ENCODE measurements at regions not wholly inside any gene's neighbourhood (a gene's known extent, or its start where the extent isn't known, plus 50 kb on each side); places are given as distances from the start of the nearest gene placed in this dataset.
A peak's percentile ranks its signal among the peaks of the same experiment; 100 is the strongest.
"Not testable (repeated sequence)": the region's sequence is repeated elsewhere in the genome, so short reads cannot be mapped to it uniquely, and the experiment has no call there.

DNA sequence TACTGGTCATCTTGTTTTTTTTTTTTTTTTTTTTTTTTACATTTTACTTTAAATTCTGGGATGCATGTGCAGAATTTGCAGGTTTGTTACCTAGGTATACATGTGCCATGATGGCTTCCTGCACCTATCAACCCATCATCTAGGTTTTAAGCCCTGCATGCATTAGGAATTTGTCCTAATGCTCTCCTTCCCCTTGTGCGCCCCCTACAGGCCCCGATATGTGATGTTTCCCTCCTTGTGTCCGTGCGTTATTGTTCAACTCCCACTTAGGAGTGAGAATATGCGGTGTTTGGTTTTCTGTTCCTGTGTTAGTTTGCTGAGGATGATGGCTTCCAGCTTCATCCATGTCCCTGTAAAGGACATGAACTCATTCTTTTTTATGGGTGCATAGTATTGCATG, 249.6 kb upstream of the SLC16A7 start:
- H4K20me1 ChIP-seq (ENCODE audit: insufficient read depth, low read length, poor library complexity, severe bottlenecking); H3K9me3 ChIP-seq (ENCODE audit: insufficient read depth, low read depth, low read length); H3K27me3 ChIP-seq (ENCODE audit: insufficient read depth, low read length, poor library complexity, severe bottlenecking); H3K36me3 ChIP-seq (ENCODE audit: insufficient read depth, low read length); H3F3A ChIP-seq (ENCODE audit: low read depth); H3K4me3 ChIP-seq (ENCODE audit: low read length, poor library complexity, severe bottlenecking); H3K4me2 ChIP-seq (ENCODE audit: low read depth, low read length, poor library complexity, severe bottlenecking); H3K9ac ChIP-seq (ENCODE audit: low read depth, low read length, poor library complexity, severe bottlenecking); H2AFZ ChIP-seq (ENCODE audit: low read length); H3K9me2 ChIP-seq (replicated peaks; ENCODE audit: low read depth, low read length); H3K79me2 ChIP-seq (ENCODE audit: insufficient read depth, low read length); H3K4me1 ChIP-seq (ENCODE audit: insufficient read depth, low read length, poor library complexity, severe bottlenecking): not testable (repeated sequence)
- TF ChIP-seq, protein P1, sequence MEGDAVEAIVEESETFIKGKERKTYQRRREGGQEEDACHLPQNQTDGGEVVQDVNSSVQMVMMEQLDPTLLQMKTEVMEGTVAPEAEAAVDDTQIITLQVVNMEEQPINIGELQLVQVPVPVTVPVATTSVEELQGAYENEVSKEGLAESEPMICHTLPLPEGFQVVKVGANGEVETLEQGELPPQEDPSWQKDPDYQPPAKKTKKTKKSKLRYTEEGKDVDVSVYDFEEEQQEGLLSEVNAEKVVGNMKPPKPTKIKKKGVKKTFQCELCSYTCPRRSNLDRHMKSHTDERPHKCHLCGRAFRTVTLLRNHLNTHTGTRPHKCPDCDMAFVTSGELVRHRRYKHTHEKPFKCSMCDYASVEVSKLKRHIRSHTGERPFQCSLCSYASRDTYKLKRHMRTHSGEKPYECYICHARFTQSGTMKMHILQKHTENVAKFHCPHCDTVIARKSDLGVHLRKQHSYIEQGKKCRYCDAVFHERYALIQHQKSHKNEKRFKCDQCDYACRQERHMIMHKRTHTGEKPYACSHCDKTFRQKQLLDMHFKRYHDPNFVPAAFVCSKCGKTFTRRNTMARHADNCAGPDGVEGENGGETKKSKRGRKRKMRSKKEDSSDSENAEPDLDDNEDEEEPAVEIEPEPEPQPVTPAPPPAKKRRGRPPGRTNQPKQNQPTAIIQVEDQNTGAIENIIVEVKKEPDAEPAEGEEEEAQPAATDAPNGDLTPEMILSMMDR (conservative IDR thresholded peaks at IDR 0.05; ENCODE audit: low read length) = peak; percentile 47

DNA sequence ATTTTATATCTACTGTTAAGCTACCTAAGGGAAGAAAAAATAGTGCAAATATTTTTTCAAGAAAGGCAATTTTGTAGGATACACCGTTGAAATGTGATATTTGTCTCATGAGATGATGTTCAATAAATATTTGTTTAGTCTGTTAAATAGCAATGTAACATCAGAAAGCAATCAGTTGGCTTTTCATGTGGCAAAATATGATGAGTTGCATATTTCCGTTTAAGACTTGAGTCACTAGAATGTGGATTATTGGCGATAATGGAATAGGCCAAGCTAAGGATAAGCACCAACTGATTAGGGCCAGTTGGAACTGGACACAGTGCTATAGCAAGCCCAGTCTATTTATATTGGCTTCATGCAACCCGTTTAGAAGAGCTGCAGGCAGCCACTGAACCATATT, 250.4 kb upstream of the SLC16A7 start:
- Histone ChIP-seq H3K4me2 (ENCODE audit: low read depth, low read length, poor library complexity, severe bottlenecking) (no peak overlapping the region), H3K27me3 (ENCODE audit: insufficient read depth, low read length, poor library complexity, severe bottlenecking) (no peaks in the 10 kb centered on the region), H3K9ac (ENCODE audit: low read depth, low read length, poor library complexity, severe bottlenecking) (no peak overlapping the region), H3K79me2 (ENCODE audit: insufficient read depth, low read length) (no peaks in the 10 kb centered on the region), H4K20me1 (ENCODE audit: insufficient read depth, low read length, poor library complexity, severe bottlenecking) (no peaks in the 10 kb centered on the region), H3K4me1 (ENCODE audit: insufficient read depth, low read length, poor library complexity, severe bottlenecking) (no peaks in the 10 kb centered on the region), H3F3A (ENCODE audit: low read depth) (no peaks in the 10 kb centered on the region), H3K9me3 (ENCODE audit: insufficient read depth, low read depth, low read length) (no peaks in the 10 kb centered on the region), H3K9me2 (replicated peaks; ENCODE audit: low read depth, low read length) (no peaks in the 10 kb centered on the region), H2AFZ (ENCODE audit: low read length) (no peak overlapping the region), H3K4me3 (ENCODE audit: low read length, poor library complexity, severe bottlenecking) (no peak overlapping the region), H3K36me3 (ENCODE audit: insufficient read depth, low read length) (no peaks in the 10 kb centered on the region)
- no peak for TF ChIP-seq EZH2phosphoT487 (IDR thresholded peaks at IDR 0.05; ENCODE audit: borderline replicate concordance)
- TF ChIP-seq, protein P1 (conservative IDR thresholded peaks at IDR 0.05; ENCODE audit: low read length) = no peak

DNA sequence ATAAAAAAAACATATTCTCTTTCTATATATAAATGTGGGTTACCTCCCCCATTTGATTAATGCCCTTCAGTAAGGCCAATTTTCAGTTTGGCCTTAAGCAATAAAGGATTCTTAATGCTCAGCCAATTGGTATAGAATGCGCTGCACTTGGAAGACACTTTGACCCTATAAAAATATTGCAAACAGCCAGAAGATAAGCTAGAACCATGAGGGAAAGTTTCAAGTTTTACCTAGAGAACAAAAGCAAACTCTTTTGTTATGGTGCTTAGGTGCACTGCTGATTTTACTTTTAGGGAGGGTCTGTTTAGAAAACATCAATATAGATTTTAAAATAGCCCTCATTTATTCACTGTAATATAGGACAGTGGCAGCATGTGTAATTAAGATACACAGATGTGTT, 251.6 kb upstream of the SLC16A7 start:
- Histone ChIP-seq H3K27me3 (ENCODE audit: insufficient read depth, low read length, poor library complexity, severe bottlenecking) (no peaks in the 10 kb centered on the region), H3K4me2 (ENCODE audit: low read depth, low read length, poor library complexity, severe bottlenecking) (no peak overlapping the region), H4K20me1 (ENCODE audit: insufficient read depth, low read length, poor library complexity, severe bottlenecking) (no peaks in the 10 kb centered on the region), H3F3A (ENCODE audit: low read depth) (no peaks in the 10 kb centered on the region), H3K9me2 (replicated peaks; ENCODE audit: low read depth, low read length) (no peaks in the 10 kb centered on the region), H3K4me3 (ENCODE audit: low read length, poor library complexity, severe bottlenecking) (no peak overlapping the region), H3K4me1 (ENCODE audit: insufficient read depth, low read length, poor library complexity, severe bottlenecking) (no peaks in the 10 kb centered on the region), H3K36me3 (ENCODE audit: insufficient read depth, low read length) (no peaks in the 10 kb centered on the region), H3K9me3 (ENCODE audit: insufficient read depth, low read depth, low read length) (no peaks in the 10 kb centered on the region), H3K79me2 (ENCODE audit: insufficient read depth, low read length) (no peaks in the 10 kb centered on the region), H2AFZ (ENCODE audit: low read length) (no peak overlapping the region), H3K9ac (ENCODE audit: low read depth, low read length, poor library complexity, severe bottlenecking) (no peak overlapping the region)
- no peak for TF ChIP-seq EZH2phosphoT487 (IDR thresholded peaks at IDR 0.05; ENCODE audit: borderline replicate concordance)
- TF ChIP-seq, protein P1 (conservative IDR thresholded peaks at IDR 0.05; ENCODE audit: low read length) = no peak
